T-cell (primary cell): ENCODE measurements at regions not wholly inside any gene's neighbourhood (a gene's known extent, or its start where the extent isn't known, plus 50 kb on each side); places are given as distances from the start of the nearest gene placed in this dataset.

Source experiments
- ATAC-seq, 4 experiments: fragments of 200-7000 bp in 3 of 4; fragments of 150-1000 bp in 1 of 4; cut with Tn5 transposase; replicated peaks in 1 of 4; 1 replicate in 3 of 4; 2 replicates in 1 of 4; pipeline ENCODE4 v1.10.0; 2021; ENCODE audit warnings: moderate library complexity in 3 of 4, mild to moderate bottlenecking in 2 of 4, moderate number of reproducible peaks in 1 of 4
- CTCF ChIA-PET, 2 donors: fragments of 300-600 bp; sonication (Branson Sonifier 250); formaldehyde crosslinking; loops; one replicate each; lab custom pipeline; 2022; ENCODE audit warnings: antibody characterized with exemption in 2 of 2; lab: Charles Lee
- POLR2A ChIA-PET, 2 donors: fragments of 300-600 bp; sonication (Branson Sonifier 250); formaldehyde crosslinking; loops; one replicate each; lab custom pipeline; 2022; ENCODE audit warnings: antibody characterized with exemption in 2 of 2; lab: Charles Lee
- DNase-seq, 35 experiments: peaks; one replicate each; pipeline versions ENCODE4 v3.0.0 to v3.0.0-alpha.2; 2013 to 2023
- H3K27ac ChIP-seq: one replicate; pipeline ENCODE4 v1.5.1; 2013; ENCODE audit warnings: low read length
- H3K27me3 ChIP-seq, 2 experiments: replicated peaks in 1 of 2; 1 replicate in 1 of 2; 2 replicates in 1 of 2; pipeline versions ENCODE4 v1.6.1 to v1.7.0; 2013; ENCODE audit warnings: low read length in 1 of 2, mixed read lengths in 1 of 2; ENCODE audit not compliant: control insufficient read depth in 2 of 2, insufficient read depth in 2 of 2; ENCODE audit errors: extremely low read depth in 1 of 2
- H3K36me3 ChIP-seq, 2 donors: 1 replicate in 1 of 2; 2 replicates in 1 of 2; pipeline versions ENCODE4 v1.6.1 to v1.7.0; 2013; ENCODE audit warnings: low read length in 1 of 2; ENCODE audit not compliant: control insufficient read depth in 2 of 2, insufficient read depth in 1 of 2; ENCODE audit errors: extremely low read depth in 1 of 2
- H3K4me1 ChIP-seq, 2 experiments: 1 replicate in 1 of 2; 2 replicates in 1 of 2; pipeline versions ENCODE4 v1.6.1 to v1.7.0; 2013; ENCODE audit warnings: low read length in 2 of 2, mixed read lengths in 1 of 2; ENCODE audit not compliant: insufficient read depth in 2 of 2, control insufficient read depth in 1 of 2; ENCODE audit errors: extremely low read depth in 1 of 2
- H3K4me3 ChIP-seq, 2 donors: 1 replicate in 1 of 2; 2 replicates in 1 of 2; pipeline versions ENCODE4 v1.5.1 to v1.7.0; 2013; ENCODE audit warnings: mild to moderate bottlenecking in 2 of 2, low read length in 1 of 2, moderate library complexity in 1 of 2; ENCODE audit not compliant: control insufficient read depth in 1 of 2; ENCODE audit errors: extremely low read depth in 1 of 2
- H3K9me3 ChIP-seq: 2 replicates; pipeline ENCODE4 v1.7.0; 2013
- H3K27ac Mint-ChIP-seq, 2 donors: one replicate each; pipeline ENCODE4 v1.8.0; 2020 to 2021; ENCODE audit warnings: mild to moderate bottlenecking in 2 of 2, mixed read lengths in 2 of 2
- H3K27me3 Mint-ChIP-seq, 2 donors: one replicate each; pipeline ENCODE4 v1.8.0; 2021 to 2022; ENCODE audit warnings: mixed read lengths in 2 of 2
- H3K36me3 Mint-ChIP-seq: one replicate; pipeline ENCODE4 v1.8.0; 2021; ENCODE audit warnings: mixed read lengths
- H3K4me1 Mint-ChIP-seq, 3 donors: one replicate each; pipeline ENCODE4 v1.8.0; 2020 to 2022; ENCODE audit warnings: mixed read lengths in 3 of 3, mild to moderate bottlenecking in 1 of 3
- H3K4me3 Mint-ChIP-seq, 3 donors: one replicate each; pipeline ENCODE4 v1.8.0; 2020 to 2022; ENCODE audit warnings: mild to moderate bottlenecking in 3 of 3, mixed read lengths in 3 of 3, moderate library complexity in 3 of 3
- H3K9me3 Mint-ChIP-seq, 3 donors: one replicate each; pipeline ENCODE4 v1.8.0; 2020 to 2022; ENCODE audit warnings: mixed read lengths in 3 of 3
- WGBS: methylation state at CpG from one replicate; pipeline ENCODE4 v1.1.5; 2013; ENCODE audit warnings: missing lambda C conversion rate; ENCODE audit not compliant: insufficient coverage; 5-methylcytosine and 5-hydroxymethylcytosine counted together

GRCh38 chr3:10763248-10763620 lies 52.8 kb upstream of the SLC6A11 start:
- POLR2A ChIA-PET = no interaction called here
- no peak overlapping the region for H3K27ac Mint-ChIP-seq

GRCh38 chr3:10763817-10764258 lies 52.2 kb upstream of the SLC6A11 start:
- ATAC-seq (no peak), DNase-seq (no peak)
- Mint-ChIP-seq H3K27me3 (peaks cover 33 to 45% of the 10 kb centered on the region in 2 donors), H3K36me3 (no peaks in the 10 kb centered on the region), H3K9me3 (no peaks in the 10 kb centered on the region), H3K27ac (no peak overlapping the region), H3K4me3 (no peak overlapping the region), H3K4me1 (no peaks in the 10 kb centered on the region)
- WGBS = 86% methylated on average over 9 of the region's 10 CpGs
- no peak overlapping the region for H3K27ac ChIP-seq
- no peaks in the 10 kb centered on the region for H3K36me3 ChIP-seq
- peaks cover 0 to 44% of the 10 kb centered on the region in 2 experiments for H3K27me3 ChIP-seq
- POLR2A ChIA-PET = no interaction called here
- CTCF ChIA-PET = no interaction called here
- no peaks in the 10 kb centered on the region for H3K4me1 ChIP-seq
- no peaks in the 10 kb centered on the region for H3K9me3 ChIP-seq
- H3K4me3 ChIP-seq = no peak overlapping the region

More at GRCh38 chr3:10763248-10763620, 52.8 kb upstream of the SLC6A11 start:
- WGBS = 84% methylated on average over 7 of the region's 9 CpGs
- H3K27ac ChIP-seq = no peak overlapping the region
- DNase-seq (no peak), ATAC-seq (no peak)
- CTCF ChIA-PET = no interaction called here
- Mint-ChIP-seq H3K36me3 (no peaks in the 10 kb centered on the region), H3K4me1 (no peaks in the 10 kb centered on the region), H3K27me3 (peaks cover 38 to 50% of the 10 kb centered on the region in 2 donors), H3K9me3 (no peaks in the 10 kb centered on the region), H3K4me3 (no peak overlapping the region)
- H3K9me3 ChIP-seq = no peaks in the 10 kb centered on the region
- no peak overlapping the region for H3K4me3 ChIP-seq
- H3K36me3 ChIP-seq = no peaks in the 10 kb centered on the region
- no peaks in the 10 kb centered on the region for H3K4me1 ChIP-seq
- peaks cover 0 to 48% of the 10 kb centered on the region in 2 experiments for H3K27me3 ChIP-seq

- 60% methylated on average over 30 of the region's 32 CpGs for WGBS
- no peak for ATAC-seq
- Histone ChIP-seq H3K36me3 (no peaks in the 10 kb centered on the region), H3K27ac (no peak overlapping the region), H3K27me3 (peaks cover 0 to 48% of the 10 kb centered on the region in 2 experiments), H3K4me3 (no peak overlapping the region), H3K4me1 (no peaks in the 10 kb centered on the region), H3K9me3 (no peaks in the 10 kb centered on the region)
- Mint-ChIP-seq H3K4me3 (no peak overlapping the region), H3K27ac (no peak overlapping the region), H3K36me3 (no peaks in the 10 kb centered on the region), H3K4me1 (no peaks in the 10 kb centered on the region), H3K27me3 (peaks cover 29 to 43% of the 10 kb centered on the region in 2 donors), H3K9me3 (no peaks in the 10 kb centered on the region)
- CTCF ChIA-PET = no interaction called here
- POLR2A ChIA-PET = no interaction called here
- no peak for DNase-seq
Observed at GRCh38 chr3:10764259-10765051, 51.6 kb upstream of the SLC6A11 start.

- ATAC-seq = no peak
- POLR2A ChIA-PET = no interaction called here
- H3K4me1 ChIP-seq = no peaks in the 10 kb centered on the region
- Mint-ChIP-seq H3K4me3 (no peak overlapping the region), H3K4me1 (no peaks in the 10 kb centered on the region), H3K9me3 (no peaks in the 10 kb centered on the region), H3K27ac (no peak overlapping the region), H3K27me3 (peaks cover 19 to 42% of the 10 kb centered on the region in 2 donors), H3K36me3 (no peaks in the 10 kb centered on the region)
- WGBS = 60% methylated on average over 1 of the region's 4 CpGs
- H3K9me3 ChIP-seq = no peaks in the 10 kb centered on the region
- no peaks in the 10 kb centered on the region for H3K36me3 ChIP-seq
- no peak overlapping the region for H3K4me3 ChIP-seq
- DNase-seq = no peak
- CTCF ChIA-PET = interaction anchor here in 1 of 2 donors (0.7 kb wide), 1 partner anchor 17 kb away, joined by 6 read pairs; no protein-coding TSS in a partner anchor
- H3K27me3 ChIP-seq = peaks cover 0 to 52% of the 10 kb centered on the region in 2 experiments
- H3K27ac ChIP-seq = no peak overlapping the region
Observed at GRCh38 chr3:10766049-10766705, 49.9 kb upstream of the SLC6A11 start.
